IMR-90 (cell line): ENCODE measurements at regions not wholly inside any gene's neighbourhood (a gene's known extent, or its start where the extent isn't known, plus 50 kb on each side); places are given as distances from the start of the nearest gene placed in this dataset.

Experiments
- ATAC-seq: fragments of 200-7000 bp; cut with Tn5 transposase; 2 replicates; pipeline ENCODE4 v1.9.1; 2020; ENCODE audit warnings: low read depth, mild to moderate bottlenecking, moderate library complexity
- BruUV-seq: library from RNA; stranded (reverse); fragments of 400-500 nt; replicated peaks from 2 replicates; lab custom pipeline; 2021; lab: Mats Ljungman, UMichigan
- CTCF ChIA-PET: fragments of 300-600 bp; formaldehyde crosslinking; extraction: SDS; loops from one replicate; lab custom pipeline; 2021; ENCODE audit warnings: antibody characterized with exemption; lab: Yijun Ruan, JAX
- POLR2A ChIA-PET: fragments of 300-600 bp; sonication (Branson Sonifier 250); formaldehyde crosslinking; loops from one replicate; lab custom pipeline; 2022; ENCODE audit warnings: antibody characterized with exemption; ENCODE audit not compliant: unreplicated experiment; lab: Charles Lee
- DNase-seq: peaks from one replicate; pipeline ENCODE4 v3.0.0; 2013
- H2AFZ ChIP-seq: replicated peaks from 2 replicates; pipeline ENCODE3; 2013; ENCODE audit warnings: low read length, mild to moderate bottlenecking; ENCODE audit not compliant: poor library complexity
- H2AK5ac ChIP-seq: 2 replicates; pipeline ENCODE4 v1.6.1; 2013; ENCODE audit warnings: low read depth, low read length, inconsistent platforms
- H2AK9ac ChIP-seq: replicated peaks from 2 replicates; pipeline ENCODE3; 2013; ENCODE audit warnings: mild to moderate bottlenecking, low read depth, low read length, moderate library complexity; ENCODE audit not compliant: poor library complexity
- H2BK120ac ChIP-seq: 2 replicates; pipeline ENCODE4 v1.6.1; 2013; ENCODE audit warnings: low read depth, low read length, inconsistent platforms
- H2BK15ac ChIP-seq: 3 replicates; pipeline ENCODE4 v1.6.1; 2013; ENCODE audit warnings: low read depth, low read length, inconsistent platforms
- H2BK20ac ChIP-seq: 2 replicates; pipeline ENCODE4 v1.6.1; 2013; ENCODE audit warnings: low read depth, mild to moderate bottlenecking, inconsistent platforms, low read length, moderate library complexity
- H2BK5ac ChIP-seq: 2 replicates; pipeline ENCODE4 v1.6.1; 2013; ENCODE audit warnings: mild to moderate bottlenecking, low read depth, low read length, inconsistent platforms; ENCODE audit not compliant: poor library complexity, severe bottlenecking
- H3K14ac ChIP-seq: replicated peaks from 2 replicates; pipeline ENCODE4 v1.6.1; 2013; ENCODE audit warnings: low read depth, low read length, inconsistent platforms
- H3K18ac ChIP-seq: 2 replicates; pipeline ENCODE4 v1.6.1; 2013; ENCODE audit warnings: low read depth, low read length, control low read depth
- H3K23ac ChIP-seq: 2 replicates; pipeline ENCODE4 v1.6.1; 2013; ENCODE audit warnings: low read depth, low read length, inconsistent platforms
- H3K27ac ChIP-seq: 2 replicates; pipeline ENCODE4 v1.5.1; 2013; ENCODE audit warnings: mild to moderate bottlenecking, control low read depth, low read length; ENCODE audit not compliant: insufficient read depth
- H3K27me3 ChIP-seq: 2 replicates; pipeline ENCODE4 v1.6.1; 2013; ENCODE audit warnings: low read length; ENCODE audit not compliant: control insufficient read depth, insufficient read depth
- H3K36me3 ChIP-seq: 2 replicates; pipeline ENCODE4 v1.6.1; 2013; ENCODE audit warnings: low read length, mixed read lengths; ENCODE audit not compliant: control insufficient read depth, insufficient read depth
- H3K4ac ChIP-seq: 2 replicates; pipeline ENCODE4 v1.6.1; 2013; ENCODE audit warnings: low read depth, low read length, inconsistent platforms
- H3K4me1 ChIP-seq: 2 replicates; pipeline ENCODE4 v1.6.1; 2013; ENCODE audit warnings: low read length, mixed read lengths; ENCODE audit not compliant: control insufficient read depth, insufficient read depth
- H3K4me2 ChIP-seq: 2 replicates; pipeline ENCODE4 v1.6.1; 2013; ENCODE audit warnings: low read depth, mild to moderate bottlenecking, control low read depth, low read length, moderate library complexity
- H3K4me3 ChIP-seq: 2 replicates; pipeline ENCODE4 v1.5.1; 2013; ENCODE audit warnings: low read depth, mild to moderate bottlenecking, control low read depth, low read length, moderate library complexity; ENCODE audit not compliant: insufficient read depth
- H3K56ac ChIP-seq: 2 replicates; pipeline ENCODE4 v1.6.1; 2013; ENCODE audit warnings: low read length, inconsistent platforms; ENCODE audit not compliant: insufficient read depth; ENCODE audit errors: extremely low read depth
- H3K79me1 ChIP-seq, 2 experiments: 2 replicates each; pipeline ENCODE4 v1.6.1; 2013; ENCODE audit warnings: low read length in 2 of 2, inconsistent platforms in 1 of 2, low read depth in 1 of 2
- H3K9ac ChIP-seq: 2 replicates; pipeline ENCODE4 v1.6.1; 2013; ENCODE audit warnings: low read depth, low read length, control low read depth
- H3K9me1 ChIP-seq: 2 replicates; pipeline ENCODE4 v1.6.1; 2013; ENCODE audit warnings: low read length, inconsistent platforms; ENCODE audit not compliant: insufficient read depth
- H3K9me3 ChIP-seq: 2 replicates; pipeline ENCODE4 v1.6.1; 2013; ENCODE audit warnings: low read length; ENCODE audit not compliant: control insufficient read depth, insufficient read depth
- H4K20me1 ChIP-seq: 2 replicates; pipeline ENCODE4 v1.6.1; 2013; ENCODE audit warnings: low read length, inconsistent platforms; ENCODE audit not compliant: insufficient read depth
- H4K5ac ChIP-seq: 2 replicates; pipeline ENCODE4 v1.6.1; 2013; ENCODE audit warnings: mild to moderate bottlenecking, low read depth, low read length, control low read depth
- H4K8ac ChIP-seq, 2 experiments: 2 replicates each; pipeline ENCODE4 v1.6.1; 2013; ENCODE audit warnings: low read depth in 2 of 2, low read length in 2 of 2, control low read depth in 1 of 2, inconsistent platforms in 1 of 2
- H4K91ac ChIP-seq: 2 replicates; pipeline ENCODE4 v1.6.1; 2013; ENCODE audit warnings: low read depth, low read length, inconsistent platforms; ENCODE audit not compliant: insufficient read depth
- CEBPB ChIP-seq: IDR thresholded peaks from 2 replicates; pipeline ENCODE4 v1.6.1; 2012; ENCODE audit warnings: low read depth, low read length, improper control_type of control experiment
- CHD1 ChIP-seq: IDR thresholded peaks from 2 replicates; pipeline ENCODE4 v1.6.1; 2012; ENCODE audit warnings: low read depth, low read length, improper control_type of control experiment
- MAFK ChIP-seq: IDR thresholded peaks from 2 replicates; pipeline ENCODE4 v1.6.1; 2012; ENCODE audit warnings: low read depth, low read length, improper control_type of control experiment
- MAZ ChIP-seq: IDR thresholded peaks from 2 replicates; pipeline ENCODE4 v1.6.1; 2012; ENCODE audit warnings: low read depth, mild to moderate bottlenecking, low read length, improper control_type of control experiment, moderate library complexity, borderline replicate concordance
- MXI1 ChIP-seq: IDR thresholded peaks from 2 replicates; pipeline ENCODE4 v1.6.1; 2012; ENCODE audit warnings: low read depth, mild to moderate bottlenecking, low read length, moderate library complexity, borderline replicate concordance
- NFE2L2 ChIP-seq: fragments of 150-350 bp; IDR thresholded peaks from 2 replicates; pipeline ENCODE4 v1.6.1; 2016; ENCODE audit warnings: low read depth, mild to moderate bottlenecking, low read length
- POLR2A ChIP-seq: IDR thresholded peaks from 2 replicates; pipeline ENCODE4 v1.6.1; 2012; ENCODE audit warnings: mild to moderate bottlenecking, low read depth, low read length
- SMC3 ChIP-seq: fragments of 150-350 bp; IDR thresholded peaks from 2 replicates; pipeline ENCODE4 v1.6.1; 2016; ENCODE audit warnings: low read depth, mild to moderate bottlenecking, antibody characterized with exemption, low read length, moderate library complexity
- USF2 ChIP-seq: fragments of 150-350 bp; IDR thresholded peaks from 2 replicates; pipeline ENCODE4 v1.6.1; 2017; ENCODE audit warnings: mild to moderate bottlenecking, antibody characterized with exemption, low read length, low read depth
- WGBS, 2 experiments: methylation state at CpG; one replicate each; pipeline versions ENCODE4 v1.1.5 to v1.1.7; 2013; ENCODE audit warnings: missing lambda C conversion rate in 2 of 2; ENCODE audit not compliant: insufficient read length in 1 of 2; ENCODE audit errors: extremely low coverage in 2 of 2; 5-methylcytosine and 5-hydroxymethylcytosine counted together
- dilution Hi-C: fragments of 300-500 bp; cut with HindIII; formaldehyde crosslinking; loops from one replicate; pipeline ENCODE4 v1.14.3; 2018; ENCODE audit warnings: low sequenced_read_pairs; ENCODE audit not compliant: unreplicated experiment
- in situ Hi-C: fragments of 300-500 bp; cut with MboI; formaldehyde crosslinking; loops from 3 replicates; pipeline ENCODE4 v1.14.3; 2019; ENCODE audit warnings: low sequenced_read_pairs, inconsistent platforms, mixed read lengths
- intact Hi-C: fragments of 100-400 bp; cut with micrococcal nuclease; formaldehyde crosslinking; loops from 2 replicates; pipeline ENCODE4 v1.10.0; 2022

GRCh38 chr10:78618050-78618449 is 450.7 kb upstream of the ZMIZ1 start:
- no peak overlapping the region for H2AK9ac ChIP-seq
- no peak overlapping the region for H2AFZ ChIP-seq
- no peak overlapping the region for H2BK15ac ChIP-seq
- CTCF ChIA-PET: no interaction called here
- H3K9me3 ChIP-seq: peaks cover 3% of the 10 kb centered on the region; the same call in 1 of the 2 replicates
- H2BK5ac ChIP-seq: no peak overlapping the region
- no peak overlapping the region for H2BK20ac ChIP-seq
- POLR2A ChIA-PET: no interaction called here
- no peaks in the 10 kb centered on the region for H3K79me1 ChIP-seq
- no peak overlapping the region for H3K9ac ChIP-seq
- H3K56ac ChIP-seq: no peak overlapping the region
- H3K9me1 ChIP-seq: no peaks in the 10 kb centered on the region
- H4K5ac ChIP-seq: no peak overlapping the region
- no TSS peak for BruUV-seq
- 80% methylated on average over 1 of the region's 4 CpGs; no CpG with 5 or more reads in 1 of the 2 experiments for WGBS, 2 experiments
- H2BK120ac ChIP-seq: no peak overlapping the region
- no peak overlapping the region for H3K14ac ChIP-seq
- TF ChIP-seq MAFK (no peak), USF2 (no peak), SMC3 (no peak), MAZ (no peak), CHD1 (no peak), CEBPB (no peak), MXI1 (no peak), NFE2L2 (no peak), POLR2A (no peak)
- no peak overlapping the region for H3K27ac ChIP-seq
- in situ Hi-C loops: no loop called here
- no peaks in the 10 kb centered on the region for H3K4me1 ChIP-seq
- dilution Hi-C loops: no loop called here
- H2AK5ac ChIP-seq: no peak overlapping the region
- peaks cover 44% of the 10 kb centered on the region for H3K27me3 ChIP-seq
- H3K23ac ChIP-seq: no peak overlapping the region
- DNase-seq: no peak
- H3K4me2 ChIP-seq: no peak overlapping the region
- H3K4ac ChIP-seq: no peak overlapping the region
- no peak overlapping the region for H4K91ac ChIP-seq
- ATAC-seq: no peak
- no peak overlapping the region for H3K4me3 ChIP-seq
- no peaks in the 10 kb centered on the region for H4K20me1 ChIP-seq
- intact Hi-C loops: no loop called here
- H4K8ac ChIP-seq: no peak overlapping the region
- H3K18ac ChIP-seq: no peak overlapping the region
- no peaks in the 10 kb centered on the region for H3K36me3 ChIP-seq
